ENCODE measurements at regions not wholly inside any gene's neighbourhood (a gene's known extent, or its start where the extent isn't known, plus 50 kb on each side); places are given as distances from the start of the nearest gene placed in this dataset.
"Not testable (repeated sequence)": the region's sequence is repeated elsewhere in the genome, so short reads cannot be mapped to it uniquely, and the experiment has no call there.

GRCh38 chr7:6938284-6938683, 112.2 kb upstream of the CCZ1B start:
- not testable (repeated sequence) for DNase-seq (ENCODE audit: low read depth in 2 of 2)

- not testable (repeated sequence) for DNase-seq (ENCODE audit: low read depth in 2 of 2)
These were observed 113.1 kb upstream of the CCZ1B start for GRCh38 chr7:6939126-6939525.

- not testable (repeated sequence) for DNase-seq (ENCODE audit: low read depth in 2 of 2)
These were observed 113.8 kb upstream of the CCZ1B start for GRCh38 chr7:6939896-6940295.

GRCh38 chr7:6946873-6947272, 120.8 kb upstream of the CCZ1B start:
- DNase-seq (ENCODE audit: low read depth in 2 of 2), result not testable (repeated sequence)

GRCh38 chr7:6950231-6950630, 124.2 kb upstream of the CCZ1B start:
- not testable (repeated sequence) for DNase-seq (ENCODE audit: low read depth in 2 of 2)

- not testable (repeated sequence) for DNase-seq (ENCODE audit: low read depth in 2 of 2)
These were observed 125.5 kb upstream of the CCZ1B start for GRCh38 chr7:6951553-6951952.

- DNase-seq (ENCODE audit: low read depth in 2 of 2), result not testable (repeated sequence)
These were observed 127.2 kb upstream of the CCZ1B start for GRCh38 chr7:6953138-6953797.

- DNase-seq (ENCODE audit: low read depth in 2 of 2), result not testable (repeated sequence)
These were observed 127.7 kb upstream of the CCZ1B start for GRCh38 chr7:6953798-6954181.

GRCh38 chr7:6955385-6955784, 129.3 kb upstream of the CCZ1B start:
- not testable (repeated sequence) for DNase-seq (ENCODE audit: low read depth in 2 of 2)

GRCh38 chr7:6955990-6956566, 130.0 kb upstream of the CCZ1B start:
- not testable (repeated sequence) for DNase-seq (ENCODE audit: low read depth in 2 of 2)

GRCh38 chr7:6958371-6958770, 132.3 kb upstream of the CCZ1B start:
- DNase-seq (ENCODE audit: low read depth in 2 of 2), result not testable (repeated sequence)

- not testable (repeated sequence) for DNase-seq (ENCODE audit: low read depth in 2 of 2)
These were observed 133.9 kb upstream of the CCZ1B start for GRCh38 chr7:6959942-6960341.

- not testable (repeated sequence) for DNase-seq (ENCODE audit: low read depth in 2 of 2)
These were observed 136.8 kb upstream of the CCZ1B start for GRCh38 chr7:6962871-6963270.

- DNase-seq (ENCODE audit: low read depth in 2 of 2), result peak; percentile 38 to 66
These were observed 139.0 kb upstream of the CCZ1B start for GRCh38 chr7:6965051-6965450.

- DNase-seq (ENCODE audit: low read depth in 2 of 2), result not testable (repeated sequence)
These were observed 144.1 kb upstream of the CCZ1B start for GRCh38 chr7:6970180-6970579.

GRCh38 chr7:6974876-6975275, 148.8 kb upstream of the CCZ1B start:
- DNase-seq (ENCODE audit: low read depth in 2 of 2), result not testable (repeated sequence)

- DNase-seq (ENCODE audit: low read depth in 2 of 2), result not testable (repeated sequence)
These were observed 149.3 kb upstream of the CCZ1B start for GRCh38 chr7:6975346-6975745.

- DNase-seq (ENCODE audit: low read depth in 2 of 2), result not testable (repeated sequence)
These were observed 151.3 kb upstream of the CCZ1B start for GRCh38 chr7:6977368-6977767.

GRCh38 chr7:6978326-6978725, 152.3 kb upstream of the CCZ1B start:
- not testable (repeated sequence) for DNase-seq (ENCODE audit: low read depth in 2 of 2)

GRCh38 chr7:6979456-6979855, 153.4 kb upstream of the CCZ1B start:
- not testable (repeated sequence) for DNase-seq (ENCODE audit: low read depth in 2 of 2)

- not testable (repeated sequence) for DNase-seq (ENCODE audit: low read depth in 2 of 2)
These were observed 156.3 kb upstream of the CCZ1B start for GRCh38 chr7:6982375-6982774.

- not testable (repeated sequence) for DNase-seq (ENCODE audit: low read depth in 2 of 2)
These were observed 160.8 kb upstream of the CCZ1B start for GRCh38 chr7:6986892-6987291.

- DNase-seq (ENCODE audit: low read depth in 2 of 2), result not testable (repeated sequence)
These were observed 162.5 kb upstream of the CCZ1B start for GRCh38 chr7:6988608-6989007.
